ENCODE measurements at regions not wholly inside any gene's neighbourhood (a gene's known extent, or its start where the extent isn't known, plus 50 kb on each side); places are given as distances from the start of the nearest gene placed in this dataset.
"Not testable (repeated sequence)": the region's sequence is repeated elsewhere in the genome, so short reads cannot be mapped to it uniquely, and the experiment has no call there.

GRCh38 chr10:28127881-28128280 lies 129.0 kb upstream of the ODAD2 start:
- DNase-seq, result no peak

- DNase-seq, result no peak
Observed at GRCh38 chr10:28125701-28126100, 126.8 kb upstream of the ODAD2 start.

GRCh38 chr10:28120795-28121194 lies 121.9 kb upstream of the ODAD2 start:
- no peak for DNase-seq

- no peak for DNase-seq
Observed at GRCh38 chr10:28120043-28120749, 121.3 kb upstream of the ODAD2 start.

- DNase-seq, result no peak
Observed at GRCh38 chr10:28118985-28119628, 120.2 kb upstream of the ODAD2 start.

- no peak for DNase-seq
Observed at GRCh38 chr10:28113202-28113601, 114.3 kb upstream of the ODAD2 start.

GRCh38 chr10:28111712-28112111 lies 112.8 kb upstream of the ODAD2 start:
- no peak for DNase-seq

GRCh38 chr10:28105561-28105960 lies 106.7 kb upstream of the ODAD2 start:
- no peak for DNase-seq

- no peak for DNase-seq
Observed at GRCh38 chr10:28097633-28098032, 98.8 kb upstream of the ODAD2 start.

- DNase-seq, result no peak
Observed at GRCh38 chr10:28095791-28096378, 97.0 kb upstream of the ODAD2 start.

GRCh38 chr10:28094121-28094520 lies 95.2 kb upstream of the ODAD2 start:
- no peak for DNase-seq

GRCh38 chr10:28091913-28092312 lies 93.0 kb upstream of the ODAD2 start:
- DNase-seq, result no peak

GRCh38 chr10:28090506-28090905 lies 91.6 kb upstream of the ODAD2 start:
- no peak for DNase-seq

GRCh38 chr10:28089467-28089866 lies 90.6 kb upstream of the ODAD2 start:
- no peak for DNase-seq

- no peak for DNase-seq
Observed at GRCh38 chr10:28087661-28088351, 88.9 kb upstream of the ODAD2 start.

GRCh38 chr10:28085760-28086159 lies 86.9 kb upstream of the ODAD2 start:
- not testable (repeated sequence) for DNase-seq

GRCh38 chr10:28082885-28083284 lies 84.0 kb upstream of the ODAD2 start:
- no peak for DNase-seq

- no peak for DNase-seq
Observed at GRCh38 chr10:28082316-28082715, 83.4 kb upstream of the ODAD2 start.

- no peak for DNase-seq
Observed at GRCh38 chr10:28077889-28078288, 79.0 kb upstream of the ODAD2 start.

GRCh38 chr10:28075424-28075823 lies 76.5 kb upstream of the ODAD2 start:
- DNase-seq, result no peak

- DNase-seq, result no peak
Observed at GRCh38 chr10:28072573-28072972, 73.7 kb upstream of the ODAD2 start.

- DNase-seq, result no peak
Observed at GRCh38 chr10:28060031-28060607, 61.2 kb upstream of the ODAD2 start.

- no peak for DNase-seq
Observed at GRCh38 chr10:28058746-28059145, 59.9 kb upstream of the ODAD2 start.
